Adrenal gland (tissue), 9 donors: ENCODE measurements at regions not wholly inside any gene's neighbourhood (a gene's known extent, or its start where the extent isn't known, plus 50 kb on each side); places are given as distances from the start of the nearest gene placed in this dataset.

Experiments
- DNase-seq, 7 donors: peaks; one replicate each; pipeline ENCODE4 v3.0.0-alpha.2; 2019 to 2020
- H3K27ac ChIP-seq, 5 donors: fragments of 200-600 bp; sonication (generic) in 4 of 5; 1 replicate in 3 of 5; 2 replicates in 2 of 5; pipeline versions ENCODE4 v1.5.1 to v1.8.0; 2016 to 2020; ENCODE audit warnings: mild to moderate bottlenecking in 1 of 5
- H3K27me3 ChIP-seq: fragments of 200-600 bp; 2 replicates; pipeline ENCODE4 v1.8.0; 2021
- H3K36me3 ChIP-seq, 2 donors: fragments of 200-600 bp; replicated peaks in 1 of 2; 1 replicate in 1 of 2; 2 replicates in 1 of 2; pipeline versions ENCODE4 v1.5.1 to v1.8.0; 2018 to 2022
- H3K4me1 ChIP-seq, 2 donors: fragments of 200-600 bp; replicated peaks in 1 of 2; 1 replicate in 1 of 2; 2 replicates in 1 of 2; pipeline versions ENCODE4 v1.5.1 to v1.8.0; 2018 to 2021
- H3K4me3 ChIP-seq, 4 donors: fragments of 200-600 bp; sonication (generic) in 3 of 4; one replicate each; pipeline ENCODE4 v1.5.1; 2016 to 2018
- H3K9me3 ChIP-seq, 3 donors: fragments of 200-600 bp; sonication (generic) in 1 of 3; replicated peaks in 1 of 3; 1 replicate in 2 of 3; 2 replicates in 1 of 3; pipeline versions ENCODE4 v1.5.1 to v1.8.0; 2016 to 2021
- CTCF ChIP-seq, 6 experiments: fragments of 450-650 bp in 4 of 6; fragments of 200-600 bp in 2 of 6; sonication (generic) in 1 of 6; IDR thresholded peaks; 1 replicate in 5 of 6; 2 replicates in 1 of 6; pipeline versions ENCODE4 v1.5.1 to v1.8.0; 2016 to 2021; ENCODE audit warnings: antibody characterized with exemption in 6 of 6, mild to moderate bottlenecking in 2 of 6, moderate library complexity in 1 of 6
- POLR2A ChIP-seq, 2 donors: fragments of 450-650 bp; IDR thresholded peaks; one replicate each; pipeline ENCODE4 v1.6.1; 2017; ENCODE audit warnings: antibody characterized with exemption in 2 of 2, mild to moderate bottlenecking in 2 of 2, moderate library complexity in 1 of 2
- WGBS, 4 donors: extraction: QIAGEN DNeasy Blood & Tissue Kit in 2 of 4; methylation state at CpG; one replicate each; pipeline versions ENCODE4 v1.1.5 to v1.1.7; 2013 to 2017; 5-methylcytosine and 5-hydroxymethylcytosine counted together
- intact Hi-C, 2 donors: fragments of 100-400 bp; cut with DNase I; formaldehyde crosslinking; loops; one replicate each; pipeline versions ENCODE4 v1.14.1 to v1.15.0; 2022 to 2023
- donor health status: healthy with polysubstance abuse.
- donor health status: Bipolar disorder and iron deficiency.
- donor health status: DM: yes; HTN: yes; CAD: no.
- donor health status: DM: no; HTN: no; CAD: no.
- donor health status: DM: no; HTN: no; CAD: no.

GRCh38 chr18:41771973-41772372 is 183.1 kb upstream of the PIK3C3 start:
- H3K4me3 ChIP-seq: no peak overlapping the region
- no peaks in the 10 kb centered on the region for H3K36me3 ChIP-seq
- H3K9me3 ChIP-seq: no peaks in the 10 kb centered on the region
- intact Hi-C loops: no loop called here
- DNase-seq: no peak
- WGBS, 4 donors: 41 to 73% (median 55%) methylated on average over 1 of the region's 1 CpG
- H3K27me3 ChIP-seq: no peaks in the 10 kb centered on the region
- no peaks in the 10 kb centered on the region for H3K4me1 ChIP-seq
- no peak for TF ChIP-seq CTCF (IDR thresholded peaks at IDR 0.05)
- TF ChIP-seq POLR2A (IDR thresholded peaks at IDR 0.05): no peak
- no peak overlapping the region for H3K27ac ChIP-seq

- Histone ChIP-seq H3K36me3 (no peaks in the 10 kb centered on the region), H3K4me1 (no peaks in the 10 kb centered on the region), H3K4me3 (no peak overlapping the region), H3K9me3 (no peaks in the 10 kb centered on the region), H3K27me3 (no peaks in the 10 kb centered on the region), H3K27ac (no peak overlapping the region)
- WGBS, 4 donors: 39 to 59% (median 51%) methylated on average over 1 of the region's 1 CpG
- DNase-seq: no peak
- intact Hi-C loops: loop anchor here in 1 of 2 donors (10.0 kb wide), 1 partner anchor 136 kb away; no protein-coding TSS in a partner anchor
- no peak for TF ChIP-seq CTCF (IDR thresholded peaks at IDR 0.05)
- TF ChIP-seq POLR2A (IDR thresholded peaks at IDR 0.05): no peak
Measured at GRCh38 chr18:41769265-41769664, 185.8 kb upstream of the PIK3C3 start.

GRCh38 chr18:41768467-41768866 is 186.6 kb upstream of the PIK3C3 start:
- Histone ChIP-seq H3K4me3 (no peak overlapping the region), H3K4me1 (no peaks in the 10 kb centered on the region), H3K36me3 (no peaks in the 10 kb centered on the region), H3K27ac (no peak overlapping the region), H3K27me3 (no peaks in the 10 kb centered on the region), H3K9me3 (no peaks in the 10 kb centered on the region)
- no peak for TF ChIP-seq POLR2A (IDR thresholded peaks at IDR 0.05)
- TF ChIP-seq CTCF (IDR thresholded peaks at IDR 0.05): no peak
- WGBS, 4 donors: 75 to 83% (median 81%) methylated on average over 2 of the region's 2 CpGs
- intact Hi-C loops: loop anchor here in 1 of 2 donors (10.0 kb wide), 1 partner anchor 136 kb away; no protein-coding TSS in a partner anchor
- no peak for DNase-seq

GRCh38 chr18:41767960-41768359 is 187.1 kb upstream of the PIK3C3 start:
- Histone ChIP-seq H3K36me3 (no peaks in the 10 kb centered on the region), H3K27me3 (no peaks in the 10 kb centered on the region), H3K4me3 (no peak overlapping the region), H3K9me3 (no peaks in the 10 kb centered on the region), H3K4me1 (no peaks in the 10 kb centered on the region), H3K27ac (no peak overlapping the region)
- DNase-seq: peak; percentile 27 to 73 (median 29)
- no peak for TF ChIP-seq POLR2A (IDR thresholded peaks at IDR 0.05)
- TF ChIP-seq CTCF (IDR thresholded peaks at IDR 0.05): peak in 1 of 6 experiments; percentile 38
- intact Hi-C loops: loop anchor here in 1 of 2 donors (10.0 kb wide), 1 partner anchor 137 kb away; no protein-coding TSS in a partner anchor
- WGBS, 4 donors: 36 to 43% (median 43%) methylated on average over 4 of the region's 4 CpGs
